GM23338 (cell line): ENCODE measurements at regions not wholly inside any gene's neighbourhood (a gene's known extent, or its start where the extent isn't known, plus 50 kb on each side); places are given as distances from the start of the nearest gene placed in this dataset.
"Not testable (repeated sequence)": the region's sequence is repeated elsewhere in the genome, so short reads cannot be mapped to it uniquely, and the experiment has no call there.

ENCODE experiments used
- ATAC-seq: fragments of 200-7000 bp; cut with Tn5 transposase; 3 replicates; pipeline ENCODE4 v1.9.1; 2020
- DNase-seq: peaks from one replicate; pipeline ENCODE4 v3.0.0-alpha.2; 2015; ENCODE audit warnings: low spot score
- H2AFZ ChIP-seq: fragments of 200-600 bp; sonication (generic); 2 replicates; pipeline ENCODE4 v1.8.0; 2016; ENCODE audit warnings: antibody characterized with exemption, mild to moderate bottlenecking, moderate library complexity
- H3F3A ChIP-seq: fragments of 200-600 bp; sonication (generic); replicated peaks from 2 replicates; pipeline ENCODE4 v1.8.0; 2017; ENCODE audit warnings: antibody characterized with exemption, mixed run types, low read depth
- H3K27ac ChIP-seq: fragments of 200-600 bp; sonication (generic); 2 replicates; pipeline ENCODE4 v1.6.1; 2016; ENCODE audit warnings: low read depth
- H3K27me3 ChIP-seq: fragments of 200-600 bp; sonication (generic); 2 replicates; pipeline ENCODE4 v1.8.0; 2016; ENCODE audit warnings: mild to moderate bottlenecking, mixed run types, moderate library complexity; ENCODE audit not compliant: insufficient read depth
- H3K36me3 ChIP-seq: fragments of 200-600 bp; sonication (generic); 2 replicates; pipeline ENCODE4 v1.8.0; 2016; ENCODE audit warnings: mild to moderate bottlenecking; ENCODE audit not compliant: insufficient read depth
- H3K4me1 ChIP-seq: fragments of 200-600 bp; sonication (generic); 2 replicates; pipeline ENCODE4 v1.8.0; 2016; ENCODE audit warnings: mild to moderate bottlenecking, moderate library complexity; ENCODE audit not compliant: insufficient read depth
- H3K4me2 ChIP-seq: fragments of 200-600 bp; sonication (generic); 2 replicates; pipeline ENCODE4 v1.7.1; 2017; ENCODE audit warnings: mixed run types
- H3K4me3 ChIP-seq: fragments of 200-600 bp; sonication (generic); 2 replicates; pipeline ENCODE4 v1.6.1; 2016; ENCODE audit warnings: mixed run types
- H3K79me2 ChIP-seq: fragments of 200-600 bp; sonication (generic); replicated peaks from 2 replicates; pipeline ENCODE4 v1.8.0; 2017; ENCODE audit warnings: mild to moderate bottlenecking; ENCODE audit not compliant: insufficient read depth
- H3K9me2 ChIP-seq: fragments of 200-600 bp; sonication (generic); 2 replicates; pipeline ENCODE4 v1.8.0; 2017; ENCODE audit not compliant: insufficient read depth
- H4K20me1 ChIP-seq: fragments of 200-600 bp; sonication (generic); replicated peaks from 2 replicates; pipeline ENCODE4 v1.8.0; 2017; ENCODE audit warnings: mild to moderate bottlenecking; ENCODE audit not compliant: insufficient read depth
- H3K27ac Mint-ChIP-seq: 2 replicates; pipeline ENCODE4 v1.8.0; 2020; ENCODE audit warnings: inconsistent platforms, mild to moderate bottlenecking, moderate library complexity, mixed read lengths
- H3K27me3 Mint-ChIP-seq: 3 replicates; pipeline ENCODE4 v1.8.0; 2022; ENCODE audit warnings: low read depth, mild to moderate bottlenecking, moderate library complexity, mixed read lengths, inconsistent platforms; ENCODE audit not compliant: insufficient read depth, poor library complexity
- H3K36me3 Mint-ChIP-seq: 3 replicates; pipeline ENCODE4 v1.8.0; 2021; ENCODE audit warnings: low read depth, mild to moderate bottlenecking, inconsistent platforms, moderate library complexity, mixed read lengths
- H3K4me1 Mint-ChIP-seq: 3 replicates; pipeline ENCODE4 v1.8.0; 2020; ENCODE audit warnings: mild to moderate bottlenecking, inconsistent platforms, mixed read lengths
- H3K4me3 Mint-ChIP-seq: 3 replicates; pipeline ENCODE4 v1.8.0; 2021; ENCODE audit warnings: moderate library complexity, mild to moderate bottlenecking, inconsistent platforms, mixed read lengths
- H3K9me3 Mint-ChIP-seq: 3 replicates; pipeline ENCODE4 v1.8.0; 2020; ENCODE audit warnings: moderate library complexity, mild to moderate bottlenecking, inconsistent platforms, mixed read lengths
- CTCF ChIP-seq, 2 experiments: fragments of 200-600 bp in 1 of 2; sonication (generic) in 1 of 2; conservative IDR thresholded peaks; 2 replicates each; pipeline versions ENCODE4 v1.5.1 to v1.6.1; 2016 to 2017; ENCODE audit warnings: antibody characterized with exemption in 2 of 2, low read depth in 2 of 2, mild to moderate bottlenecking in 2 of 2, moderate library complexity in 1 of 2
- EZH2phosphoT487 ChIP-seq: fragments of 200-600 bp; sonication (generic); IDR thresholded peaks from one replicate; pipeline ENCODE4 v1.8.1; 2018; ENCODE audit warnings: antibody characterized with exemption; ENCODE audit not compliant: unreplicated experiment
- JUNB ChIP-seq: IDR thresholded peaks from one replicate; pipeline ENCODE4 v1.6.1; 2016; ENCODE audit warnings: antibody characterized with exemption; ENCODE audit not compliant: unreplicated experiment
- POLR2AphosphoS5 ChIP-seq: IDR thresholded peaks from 2 replicates; pipeline ENCODE4 v1.6.1; 2016; ENCODE audit warnings: antibody characterized with exemption, low read depth
- STAT1 ChIP-seq: IDR thresholded peaks from one replicate; pipeline ENCODE4 v1.6.1; 2016; ENCODE audit warnings: antibody characterized with exemption; ENCODE audit not compliant: unreplicated experiment
- ZNF114 ChIP-seq: fragments of 250-450 bp; sonication (Bioruptor Pico); IDR thresholded peaks from 2 replicates; pipeline ENCODE4 v1.5.0; 2020; ENCODE audit warnings: mild to moderate bottlenecking, moderate library complexity
- ZNF331 ChIP-seq: fragments of 250-450 bp; sonication (Bioruptor Pico); IDR thresholded peaks from 2 replicates; pipeline ENCODE4 v1.5.0; 2020; ENCODE audit warnings: low read depth, mild to moderate bottlenecking, moderate library complexity
- ZNF462 ChIP-seq: fragments of 250-450 bp; sonication (Bioruptor Pico); IDR thresholded peaks from 2 replicates; pipeline ENCODE4 v1.5.0; 2020; ENCODE audit warnings: mild to moderate bottlenecking, moderate library complexity

- no peak for TF ChIP-seq CTCF (conservative IDR thresholded peaks at IDR 0.05; ENCODE audit: low read depth in 2 of 2)
- TF ChIP-seq POLR2AphosphoS5, result no peak
- TF ChIP-seq STAT1, result no peak
Measured at GRCh38 chr14:27305441-27305945, 707.7 kb upstream of the NOVA1 start (continued).

- H4K20me1 ChIP-seq, H3K27ac Mint-ChIP-seq, H2AFZ ChIP-seq, H3K27me3 Mint-ChIP-seq, H3K27ac ChIP-seq, H3K4me1 ChIP-seq, H3K4me2 ChIP-seq, H3F3A ChIP-seq, H3K79me2 ChIP-seq, DNase-seq, H3K27me3 ChIP-seq, ATAC-seq, H3K4me3 Mint-ChIP-seq, H3K4me3 ChIP-seq, H3K4me1 Mint-ChIP-seq, H3K9me2 ChIP-seq: not testable (repeated sequence)
- H3K36me3 ChIP-seq, result peaks cover 19% of the 10 kb centered on the region
- Mint-ChIP-seq H3K9me3 (peaks cover 18% of the 10 kb centered on the region), H3K36me3 (peaks cover 15% of the 10 kb centered on the region)
Measured at GRCh38 chr14:27312730-27313129, 714.9 kb upstream of the NOVA1 start.

GRCh38 chr14:27314231-27314630 is 716.4 kb upstream of the NOVA1 start:
- no peaks in the 10 kb centered on the region for H3K4me1 ChIP-seq
- Mint-ChIP-seq H3K27ac (no peak overlapping the region), H3K4me3 (no peak overlapping the region), H3K4me1 (no peaks in the 10 kb centered on the region; the same call in 2 of the 3 replicates), H3K9me3 (peaks cover 7% of the 10 kb centered on the region), H3K36me3 (peaks cover 5% of the 10 kb centered on the region; the same call in 2 of the 3 replicates), H3K27me3 (no peaks in the 10 kb centered on the region)
- H3F3A ChIP-seq, result no peaks in the 10 kb centered on the region
- H3K27ac ChIP-seq, result no peak overlapping the region
- H3K36me3 ChIP-seq, result peaks cover 10% of the 10 kb centered on the region; the same call in 1 of the 2 replicates
- H3K9me2 ChIP-seq, result no peaks in the 10 kb centered on the region
- no peak overlapping the region for H3K4me2 ChIP-seq
- H3K27me3 ChIP-seq, result no peaks in the 10 kb centered on the region
- no peaks in the 10 kb centered on the region for H3K79me2 ChIP-seq
- DNase-seq, result no peak
- H3K4me3 ChIP-seq, result no peak overlapping the region
- TF ChIP-seq ZNF462 (no peak), EZH2phosphoT487 (no peak), JUNB (no peak), ZNF331 (CRISPR knock-in tag) (no peak), ZNF114 (CRISPR knock-in tag) (no peak)
- no peak overlapping the region for H2AFZ ChIP-seq
- no peaks in the 10 kb centered on the region for H4K20me1 ChIP-seq
- no peak for ATAC-seq
